Ovary (tissue), 3 donors: ENCODE measurements at regions not wholly inside any gene's neighbourhood (a gene's known extent, or its start where the extent isn't known, plus 50 kb on each side); places are given as distances from the start of the nearest gene placed in this dataset.

ENCODE experiments used
- CTCF ChIP-seq, 3 donors: fragments of 450-650 bp in 2 of 3; fragments of 200-600 bp in 1 of 3; IDR thresholded peaks; one replicate each; pipeline versions ENCODE4 v1.5.1 to v1.8.0; 2016 to 2022; ENCODE audit warnings: antibody characterized with exemption in 3 of 3, mild to moderate bottlenecking in 1 of 3
- POLR2A ChIP-seq: fragments of 450-650 bp; IDR thresholded peaks from one replicate; pipeline ENCODE4 v1.6.1; 2017; ENCODE audit warnings: antibody characterized with exemption, mild to moderate bottlenecking, moderate library complexity
- donor health status: DM: no; HTN: no; CAD: no.

GRCh38 chr3:135896613-135897012 lies 68.9 kb upstream of the PPP2R3A start:
- TF ChIP-seq POLR2A (no peak), CTCF (IDR thresholded peaks at IDR 0.05) (no peak)
